Vagina (tissue), 2 donors: ENCODE measurements at regions not wholly inside any gene's neighbourhood (a gene's known extent, or its start where the extent isn't known, plus 50 kb on each side); places are given as distances from the start of the nearest gene placed in this dataset.

Source experiments
- CTCF ChIP-seq, 3 experiments: fragments of 450-650 bp in 2 of 3; fragments of 200-600 bp in 1 of 3; sonication (generic) in 1 of 3; IDR thresholded peaks; one replicate each; pipeline ENCODE4 v1.5.1; 2017 to 2019; ENCODE audit warnings: antibody characterized with exemption in 3 of 3, mild to moderate bottlenecking in 2 of 3, moderate library complexity in 2 of 3
- POLR2A ChIP-seq, 2 donors: fragments of 450-650 bp; IDR thresholded peaks; one replicate each; pipeline ENCODE4 v1.6.1; 2017; ENCODE audit warnings: antibody characterized with exemption in 2 of 2, mild to moderate bottlenecking in 2 of 2, moderate library complexity in 2 of 2
- POLR2AphosphoS5 ChIP-seq, 2 donors: sonication (generic); formaldehyde crosslinking; IDR thresholded peaks; one replicate each; pipeline ENCODE4 v1.9.0; 2017; ENCODE audit warnings: antibody characterized with exemption in 2 of 2, mild to moderate bottlenecking in 2 of 2, low read depth in 1 of 2; ENCODE audit not compliant: insufficient read depth in 1 of 2

DNA sequence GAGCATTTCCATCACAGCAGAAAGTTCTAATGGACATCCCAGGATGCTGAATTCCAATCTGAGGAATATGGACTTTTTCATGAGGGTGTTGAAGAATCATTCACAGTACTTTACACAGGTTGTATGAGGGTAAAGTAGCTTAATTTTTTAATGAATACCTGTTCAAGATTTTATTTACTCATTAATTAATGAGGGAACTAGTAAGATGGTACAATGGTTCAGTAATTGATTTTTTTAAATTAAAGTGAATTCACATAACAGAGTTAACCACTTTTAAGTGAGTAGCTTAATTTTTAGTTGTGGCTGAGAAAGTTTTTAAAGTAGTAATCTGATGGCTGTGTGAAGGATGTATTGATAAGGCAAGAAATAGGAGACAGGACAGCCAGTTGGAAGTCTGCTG lies 266.5 kb downstream of the GFRA1 start:
- no peak for TF ChIP-seq POLR2AphosphoS5 (IDR thresholded peaks at IDR 0.05; ENCODE audit: insufficient read depth in 1 of 2, low read depth in 1 of 2)
- TF ChIP-seq CTCF (IDR thresholded peaks at IDR 0.05) = no peak
- no peak for TF ChIP-seq POLR2A (IDR thresholded peaks at IDR 0.05)
